ENCODE measurements at regions not wholly inside any gene's neighbourhood (a gene's known extent, or its start where the extent isn't known, plus 50 kb on each side); places are given as distances from the start of the nearest gene placed in this dataset.

GRCh38 chr11:134476435-134477021, 64.5 kb upstream of the B3GAT1 start:
- TF ChIP-seq, protein P1, sequence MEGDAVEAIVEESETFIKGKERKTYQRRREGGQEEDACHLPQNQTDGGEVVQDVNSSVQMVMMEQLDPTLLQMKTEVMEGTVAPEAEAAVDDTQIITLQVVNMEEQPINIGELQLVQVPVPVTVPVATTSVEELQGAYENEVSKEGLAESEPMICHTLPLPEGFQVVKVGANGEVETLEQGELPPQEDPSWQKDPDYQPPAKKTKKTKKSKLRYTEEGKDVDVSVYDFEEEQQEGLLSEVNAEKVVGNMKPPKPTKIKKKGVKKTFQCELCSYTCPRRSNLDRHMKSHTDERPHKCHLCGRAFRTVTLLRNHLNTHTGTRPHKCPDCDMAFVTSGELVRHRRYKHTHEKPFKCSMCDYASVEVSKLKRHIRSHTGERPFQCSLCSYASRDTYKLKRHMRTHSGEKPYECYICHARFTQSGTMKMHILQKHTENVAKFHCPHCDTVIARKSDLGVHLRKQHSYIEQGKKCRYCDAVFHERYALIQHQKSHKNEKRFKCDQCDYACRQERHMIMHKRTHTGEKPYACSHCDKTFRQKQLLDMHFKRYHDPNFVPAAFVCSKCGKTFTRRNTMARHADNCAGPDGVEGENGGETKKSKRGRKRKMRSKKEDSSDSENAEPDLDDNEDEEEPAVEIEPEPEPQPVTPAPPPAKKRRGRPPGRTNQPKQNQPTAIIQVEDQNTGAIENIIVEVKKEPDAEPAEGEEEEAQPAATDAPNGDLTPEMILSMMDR (IDR thresholded peaks at IDR 0.05): no peak
- no peak for TF ChIP-seq POLR2A (IDR thresholded peaks at IDR 0.05)
- ATAC-seq: no peak
- no peak overlapping the region for H3K27ac ChIP-seq
- H3K9me3 ChIP-seq: no peaks in the 10 kb centered on the region
- 58% methylated on average over 11 of the region's 11 CpGs for WGBS (ENCODE audit: insufficient coverage, low coverage, low lambda C conversion rate, missing lambda C conversion rate)
- H3K4me3 ChIP-seq: no peak overlapping the region
- no peaks in the 10 kb centered on the region for H3K36me3 ChIP-seq
- no peak for DNase-seq
- intact Hi-C loops (cut with DNase I): no loop called here
- H3K27me3 ChIP-seq: no peaks in the 10 kb centered on the region
- H3K4me1 ChIP-seq: peaks cover 0 to 9% (median 0%) of the 10 kb centered on the region in 4 donors

DNA sequence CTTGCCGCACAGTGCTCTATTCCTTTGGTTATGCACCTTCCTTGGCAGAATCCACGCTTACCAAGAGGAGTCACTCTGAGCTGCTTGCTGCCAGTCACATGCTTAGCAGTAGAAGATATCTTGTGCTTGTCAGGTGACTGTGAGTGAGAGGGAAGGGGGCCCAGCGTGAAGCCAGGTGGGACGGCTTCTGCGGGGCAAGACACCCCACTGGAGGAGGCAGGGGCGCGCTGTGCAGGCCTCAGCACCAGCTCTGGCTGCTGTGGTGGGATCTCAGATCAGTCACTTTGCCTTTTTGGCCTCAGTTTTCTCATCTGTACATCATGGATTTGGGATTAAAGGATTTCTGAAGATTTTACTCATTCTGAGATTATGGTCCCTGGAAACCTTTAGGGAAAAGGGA, 63.9 kb upstream of the B3GAT1 start:
- Histone ChIP-seq H3K27me3 (no peaks in the 10 kb centered on the region), H3K4me3 (no peak overlapping the region), H3K27ac (no peak overlapping the region), H3K36me3 (no peaks in the 10 kb centered on the region), H3K9me3 (no peaks in the 10 kb centered on the region), H3K4me1 (peaks cover 0 to 8% (median 0%) of the 10 kb centered on the region in 4 donors)
- ATAC-seq: no peak
- intact Hi-C loops (cut with DNase I): no loop called here
- DNase-seq: no peak
- TF ChIP-seq, protein P1 (IDR thresholded peaks at IDR 0.05): no peak
- TF ChIP-seq POLR2A (IDR thresholded peaks at IDR 0.05): no peak
- WGBS (ENCODE audit: insufficient coverage, low coverage, low lambda C conversion rate, missing lambda C conversion rate): 86% methylated on average over 1 of the region's 7 CpGs

- Histone ChIP-seq H3K4me1 (no peaks in the 10 kb centered on the region), H3K9me3 (no peaks in the 10 kb centered on the region), H3K36me3 (no peaks in the 10 kb centered on the region), H3K27me3 (no peaks in the 10 kb centered on the region), H3K4me3 (no peak overlapping the region), H3K27ac (no peak overlapping the region)
- ATAC-seq (no peak), DNase-seq (no peak)
- WGBS (ENCODE audit: insufficient coverage, low coverage, low lambda C conversion rate, missing lambda C conversion rate): 79% methylated on average over 6 of the region's 9 CpGs
- TF ChIP-seq POLR2A (IDR thresholded peaks at IDR 0.05): no peak
- TF ChIP-seq, protein P1 (IDR thresholded peaks at IDR 0.05): no peak
- intact Hi-C loops (cut with DNase I): no loop called here
Measured at GRCh38 chr11:134474942-134475341, 62.9 kb upstream of the B3GAT1 start.

- Histone ChIP-seq H3K4me1 (no peaks in the 10 kb centered on the region), H3K27ac (no peak overlapping the region), H3K36me3 (no peaks in the 10 kb centered on the region), H3K4me3 (no peak overlapping the region), H3K9me3 (no peaks in the 10 kb centered on the region), H3K27me3 (no peaks in the 10 kb centered on the region)
- WGBS (ENCODE audit: insufficient coverage, low coverage, low lambda C conversion rate, missing lambda C conversion rate): 89% methylated on average over 6 of the region's 21 CpGs
- TF ChIP-seq, protein P1 (IDR thresholded peaks at IDR 0.05): no peak
- no peak for TF ChIP-seq POLR2A (IDR thresholded peaks at IDR 0.05)
- ATAC-seq: peak; percentile 50 to 77 (median 67)
- peak in 1 of 3 donors; percentile 74 for DNase-seq
- intact Hi-C loops (cut with DNase I): no loop called here
Measured at GRCh38 chr11:134474070-134474860, 62.2 kb upstream of the B3GAT1 start.

Data from right lobe of liver (tissue), 6 donors.